BLaER1 treated with 17β-estradiol and CSF1 and Interleukin-3, amounts not matched to agents 10 nM and 100 nM (cell line): ENCODE measurements at regions not wholly inside any gene's neighbourhood (a gene's known extent, or its start where the extent isn't known, plus 50 kb on each side); places are given as distances from the start of the nearest gene placed in this dataset.

ENCODE experiments used
- H3K27ac ChIP-seq, 11 experiments: shearing (Covaris generic); formaldehyde crosslinking; 2 replicates each; pipeline ENCODE4 v1.8.1; 2022
- H3K27me3 ChIP-seq, 11 experiments: shearing (Covaris generic); formaldehyde crosslinking; 2 replicates each; pipeline ENCODE4 v1.8.1; 2022
- H3K36me3 ChIP-seq, 11 experiments: shearing (Covaris generic); formaldehyde crosslinking; 2 replicates each; pipeline ENCODE4 v1.8.1; 2022
- H3K4me1 ChIP-seq, 10 experiments: shearing (Covaris generic); formaldehyde crosslinking; 2 replicates each; pipeline ENCODE4 v1.8.1; 2022
- H3K4me2 ChIP-seq, 11 experiments: shearing (Covaris generic); formaldehyde crosslinking; 2 replicates each; pipeline ENCODE4 v1.8.1; 2022
- H3K4me3 ChIP-seq, 10 experiments: shearing (Covaris generic); formaldehyde crosslinking; 2 replicates each; pipeline ENCODE4 v1.8.1; 2022
- H3K9ac ChIP-seq, 11 experiments: shearing (Covaris generic); formaldehyde crosslinking; 2 replicates each; pipeline ENCODE4 v1.8.1; 2022
- H3K9me3 ChIP-seq, 11 experiments: shearing (Covaris generic); formaldehyde crosslinking; replicated peaks in 1 of 11; 2 replicates each; pipeline ENCODE4 v1.8.1; 2022
- H4K20me1 ChIP-seq, 11 experiments: shearing (Covaris generic); formaldehyde crosslinking; 2 replicates each; pipeline ENCODE4 v1.8.1; 2022
- Cebpa-rat ChIP-seq, 11 experiments: shearing (Covaris generic); IDR thresholded peaks; 2 replicates each; pipeline ENCODE4 v1.8.1; 2022

- Histone ChIP-seq H3K4me2 (no peak overlapping the region), H4K20me1 (no peaks in the 10 kb centered on the region), H3K4me3 (no peak overlapping the region), H3K9me3 (no peaks in the 10 kb centered on the region), H3K27ac (no peak overlapping the region), H3K4me1 (no peaks in the 10 kb centered on the region), H3K9ac (no peak overlapping the region), H3K36me3 (no peaks in the 10 kb centered on the region), H3K27me3 (no peaks in the 10 kb centered on the region)
- TF ChIP-seq Cebpa-rat (IDR thresholded peaks at IDR 0.05) = no peak
Observed at GRCh38 chr10:21077681-21078080, 180.6 kb upstream of the NEBL start.

- Histone ChIP-seq H3K4me1 (no peaks in the 10 kb centered on the region), H3K9ac (no peak overlapping the region), H4K20me1 (no peaks in the 10 kb centered on the region), H3K9me3 (no peaks in the 10 kb centered on the region), H3K27ac (no peak overlapping the region), H3K4me2 (no peak overlapping the region), H3K36me3 (no peaks in the 10 kb centered on the region), H3K4me3 (no peak overlapping the region), H3K27me3 (no peaks in the 10 kb centered on the region)
- TF ChIP-seq Cebpa-rat (IDR thresholded peaks at IDR 0.05) = no peak
Observed at GRCh38 chr10:21076381-21076780, 179.3 kb upstream of the NEBL start.

GRCh38 chr10:21075880-21076279 lies 178.8 kb upstream of the NEBL start:
- Histone ChIP-seq H3K27ac (no peak overlapping the region), H3K4me1 (no peaks in the 10 kb centered on the region), H3K9ac (no peak overlapping the region), H3K4me2 (no peak overlapping the region), H3K27me3 (no peaks in the 10 kb centered on the region), H3K4me3 (no peak overlapping the region), H3K9me3 (no peaks in the 10 kb centered on the region), H3K36me3 (no peaks in the 10 kb centered on the region), H4K20me1 (no peaks in the 10 kb centered on the region)
- no peak for TF ChIP-seq Cebpa-rat (IDR thresholded peaks at IDR 0.05)

GRCh38 chr10:21071001-21071673 lies 174.0 kb upstream of the NEBL start:
- H4K20me1 ChIP-seq = no peaks in the 10 kb centered on the region

GRCh38 chr10:21069929-21070700 lies 173.0 kb upstream of the NEBL start:
- TF ChIP-seq Cebpa-rat (IDR thresholded peaks at IDR 0.05) = no peak
- no peaks in the 10 kb centered on the region for H3K27me3 ChIP-seq
- H3K36me3 ChIP-seq = no peaks in the 10 kb centered on the region
- no peak overlapping the region for H3K27ac ChIP-seq
- no peaks in the 10 kb centered on the region for H3K9me3 ChIP-seq
- no peaks in the 10 kb centered on the region for H4K20me1 ChIP-seq
- no peak overlapping the region for H3K9ac ChIP-seq
- H3K4me2 ChIP-seq = no peak overlapping the region
- H3K4me3 ChIP-seq = no peak overlapping the region
- H3K4me1 ChIP-seq = no peaks in the 10 kb centered on the region

More at GRCh38 chr10:21071001-21071673, 174.0 kb upstream of the NEBL start:
- H3K4me2 ChIP-seq = no peak overlapping the region
- no peak for TF ChIP-seq Cebpa-rat (IDR thresholded peaks at IDR 0.05)
- H3K4me3 ChIP-seq = no peak overlapping the region
- no peak overlapping the region for H3K9ac ChIP-seq
- no peak overlapping the region for H3K27ac ChIP-seq
- H3K9me3 ChIP-seq = no peaks in the 10 kb centered on the region
- no peaks in the 10 kb centered on the region for H3K4me1 ChIP-seq
- H3K36me3 ChIP-seq = no peaks in the 10 kb centered on the region
- no peaks in the 10 kb centered on the region for H3K27me3 ChIP-seq

- Histone ChIP-seq H3K27me3 (no peaks in the 10 kb centered on the region), H3K4me3 (no peak overlapping the region)
- TF ChIP-seq Cebpa-rat (IDR thresholded peaks at IDR 0.05) = no peak
Observed at GRCh38 chr10:21069278-21069677, 172.2 kb upstream of the NEBL start.

GRCh38 chr10:21068026-21068656 lies 171.0 kb upstream of the NEBL start:
- no peak overlapping the region for H3K9ac ChIP-seq
- no peaks in the 10 kb centered on the region for H3K9me3 ChIP-seq
- TF ChIP-seq Cebpa-rat (IDR thresholded peaks at IDR 0.05) = no peak
- no peaks in the 10 kb centered on the region for H4K20me1 ChIP-seq
- no peaks in the 10 kb centered on the region for H3K36me3 ChIP-seq
- H3K27me3 ChIP-seq = no peaks in the 10 kb centered on the region
- no peak overlapping the region for H3K4me3 ChIP-seq
- H3K27ac ChIP-seq = no peak overlapping the region
- no peak overlapping the region for H3K4me2 ChIP-seq
- no peaks in the 10 kb centered on the region for H3K4me1 ChIP-seq

More at GRCh38 chr10:21069278-21069677, 172.2 kb upstream of the NEBL start:
- Histone ChIP-seq H3K27ac (no peak overlapping the region), H3K4me1 (no peaks in the 10 kb centered on the region), H3K9ac (no peak overlapping the region), H4K20me1 (no peaks in the 10 kb centered on the region), H3K4me2 (no peak overlapping the region), H3K36me3 (no peaks in the 10 kb centered on the region), H3K9me3 (no peaks in the 10 kb centered on the region)

- no peak for TF ChIP-seq Cebpa-rat (IDR thresholded peaks at IDR 0.05)
- Histone ChIP-seq H3K4me1 (no peaks in the 10 kb centered on the region), H3K36me3 (no peaks in the 10 kb centered on the region), H3K27ac (no peak overlapping the region), H3K27me3 (no peaks in the 10 kb centered on the region), H3K4me2 (no peak overlapping the region), H3K9ac (no peak overlapping the region), H3K9me3 (peaks cover 0 to 2% (median under 1%) of the 10 kb centered on the region in 11 experiments; a peak in 9 of 22 replicates), H4K20me1 (no peaks in the 10 kb centered on the region), H3K4me3 (no peak overlapping the region)
Observed at GRCh38 chr10:21065621-21066248, 168.6 kb upstream of the NEBL start.

- Histone ChIP-seq H3K4me3 (no peak overlapping the region), H3K4me2 (no peak overlapping the region), H4K20me1 (no peaks in the 10 kb centered on the region), H3K27me3 (no peaks in the 10 kb centered on the region), H3K9ac (no peak overlapping the region), H3K27ac (no peak overlapping the region), H3K36me3 (no peaks in the 10 kb centered on the region), H3K9me3 (peaks cover 33 to 39% (median 38%) of the 10 kb centered on the region in 11 experiments), H3K4me1 (no peaks in the 10 kb centered on the region)
- no peak for TF ChIP-seq Cebpa-rat (IDR thresholded peaks at IDR 0.05)
Observed at GRCh38 chr10:21061982-21062381, 164.9 kb upstream of the NEBL start.
